Lung (tissue), 11 donors: ENCODE measurements at regions not wholly inside any gene's neighbourhood (a gene's known extent, or its start where the extent isn't known, plus 50 kb on each side); places are given as distances from the start of the nearest gene placed in this dataset.
"Not testable (repeated sequence)": the region's sequence is repeated elsewhere in the genome, so short reads cannot be mapped to it uniquely, and the experiment has no call there.

Experiments used
- ATAC-seq: fragments of 200-7000 bp; cut with Tn5 transposase; one replicate; pipeline ENCODE4 v1.9.1; 2020; ENCODE audit warnings: moderate number of reproducible peaks; ENCODE audit not compliant: insufficient read depth, low FRiP score
- DNase-seq, 3 donors: peaks; one replicate each; pipeline ENCODE4 v3.0.0-alpha.2; 2013 to 2017
- H3K27ac ChIP-seq, 2 donors: one replicate each; pipeline ENCODE4 v1.5.1; 2013; ENCODE audit warnings: mild to moderate bottlenecking in 2 of 2, moderate library complexity in 2 of 2, control low read depth in 1 of 2, inconsistent platforms in 1 of 2, low read depth in 1 of 2, low read length in 1 of 2
- H3K27me3 ChIP-seq, 3 donors: one replicate each; pipeline ENCODE4 v1.5.1; 2013; ENCODE audit warnings: low read length in 2 of 3; ENCODE audit not compliant: control insufficient read depth in 3 of 3, insufficient read depth in 3 of 3
- H3K36me3 ChIP-seq, 4 donors: one replicate each; pipeline ENCODE4 v1.5.1; 2013; ENCODE audit warnings: low read length in 4 of 4, mild to moderate bottlenecking in 1 of 4, moderate library complexity in 1 of 4; ENCODE audit not compliant: control insufficient read depth in 4 of 4, insufficient read depth in 4 of 4
- H3K4me1 ChIP-seq, 5 donors: one replicate each; pipeline ENCODE4 v1.5.1; 2013; ENCODE audit warnings: low read length in 5 of 5, mild to moderate bottlenecking in 2 of 5, moderate library complexity in 1 of 5; ENCODE audit not compliant: control insufficient read depth in 5 of 5, insufficient read depth in 5 of 5
- H3K4me3 ChIP-seq: one replicate; pipeline ENCODE4 v1.5.1; 2013; ENCODE audit warnings: mild to moderate bottlenecking, control low read depth, moderate library complexity
- H3K9ac ChIP-seq, 2 donors: one replicate each; pipeline ENCODE4 v1.5.1; 2013; ENCODE audit warnings: low read length in 2 of 2, control low read depth in 1 of 2; ENCODE audit not compliant: insufficient read depth in 1 of 2
- H3K9me3 ChIP-seq, 4 donors: one replicate each; pipeline ENCODE4 v1.5.1; 2013; ENCODE audit warnings: low read length in 3 of 4, mild to moderate bottlenecking in 1 of 4, moderate library complexity in 1 of 4; ENCODE audit not compliant: control insufficient read depth in 4 of 4, insufficient read depth in 3 of 4
- WGBS, 2 donors: extraction: QIAGEN DNeasy Blood & Tissue Kit; methylation state at CpG; one replicate each; pipeline ENCODE4 v1.1.7; 2013; 5-methylcytosine and 5-hydroxymethylcytosine counted together
- TF ChIP-seq, protein P1 (sequence below): IDR thresholded peaks from 2 replicates; pipeline ENCODE4 v1.5.1; 2012; ENCODE audit warnings: mild to moderate bottlenecking; ENCODE audit errors: control extremely low read depth, extremely low read depth
- donor health status: control.
- donor health status: control.
- donor health status: Bipolar disorder and iron deficiency.
- donor health status: healthy.
- donor health status: DM: yes; HTN: yes; CAD: no.

DNA sequence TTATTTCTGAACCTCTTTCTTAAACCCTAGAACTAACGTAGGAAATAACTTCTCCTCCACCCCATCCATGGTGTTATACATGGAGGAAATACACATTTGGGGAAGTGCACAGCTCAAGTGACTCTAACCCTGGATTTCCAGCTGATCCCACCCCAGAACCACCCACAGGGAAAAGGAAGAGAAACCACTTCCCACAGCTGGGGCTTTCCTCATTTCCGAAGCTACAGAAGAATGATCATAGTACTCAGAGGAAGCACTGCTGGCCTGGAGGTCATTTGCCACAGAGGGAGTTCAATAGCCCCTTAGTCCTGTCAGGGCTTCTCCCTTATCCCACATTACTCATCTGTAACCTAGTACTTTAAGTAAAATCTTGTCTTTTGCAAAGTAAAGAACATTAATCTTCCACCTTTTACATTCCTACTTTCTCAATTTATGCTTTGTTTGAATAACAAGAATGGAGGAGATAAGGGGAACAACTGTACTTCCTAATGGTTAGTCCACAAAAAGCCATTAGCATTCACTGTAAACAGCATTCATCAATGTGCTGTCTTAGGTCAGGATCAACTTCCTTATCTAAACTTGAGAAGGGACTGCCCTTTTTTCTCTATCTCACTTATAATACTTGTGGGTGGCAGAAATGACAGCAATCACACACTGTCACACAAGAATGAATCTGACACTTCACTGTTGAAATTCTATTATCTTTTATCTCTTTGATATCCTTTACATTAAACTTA lies 63.0 kb upstream of the RGS1 start:
- H3K27me3 ChIP-seq, result no peaks in the 10 kb centered on the region
- ATAC-seq (peak; percentile 22), DNase-seq (no peak)
- 29 to 44% methylated on average over 2 of the region's 2 CpGs for WGBS, 2 donors
- H3K36me3 ChIP-seq, result no peaks in the 10 kb centered on the region
- H3K9me3 ChIP-seq, result no peaks in the 10 kb centered on the region
- no peak overlapping the region for H3K4me3 ChIP-seq
- TF ChIP-seq, protein P1, sequence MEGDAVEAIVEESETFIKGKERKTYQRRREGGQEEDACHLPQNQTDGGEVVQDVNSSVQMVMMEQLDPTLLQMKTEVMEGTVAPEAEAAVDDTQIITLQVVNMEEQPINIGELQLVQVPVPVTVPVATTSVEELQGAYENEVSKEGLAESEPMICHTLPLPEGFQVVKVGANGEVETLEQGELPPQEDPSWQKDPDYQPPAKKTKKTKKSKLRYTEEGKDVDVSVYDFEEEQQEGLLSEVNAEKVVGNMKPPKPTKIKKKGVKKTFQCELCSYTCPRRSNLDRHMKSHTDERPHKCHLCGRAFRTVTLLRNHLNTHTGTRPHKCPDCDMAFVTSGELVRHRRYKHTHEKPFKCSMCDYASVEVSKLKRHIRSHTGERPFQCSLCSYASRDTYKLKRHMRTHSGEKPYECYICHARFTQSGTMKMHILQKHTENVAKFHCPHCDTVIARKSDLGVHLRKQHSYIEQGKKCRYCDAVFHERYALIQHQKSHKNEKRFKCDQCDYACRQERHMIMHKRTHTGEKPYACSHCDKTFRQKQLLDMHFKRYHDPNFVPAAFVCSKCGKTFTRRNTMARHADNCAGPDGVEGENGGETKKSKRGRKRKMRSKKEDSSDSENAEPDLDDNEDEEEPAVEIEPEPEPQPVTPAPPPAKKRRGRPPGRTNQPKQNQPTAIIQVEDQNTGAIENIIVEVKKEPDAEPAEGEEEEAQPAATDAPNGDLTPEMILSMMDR, result no peak
- H3K4me1 ChIP-seq, result no peaks in the 10 kb centered on the region
- no peak overlapping the region for H3K27ac ChIP-seq
- no peak overlapping the region for H3K9ac ChIP-seq

DNA sequence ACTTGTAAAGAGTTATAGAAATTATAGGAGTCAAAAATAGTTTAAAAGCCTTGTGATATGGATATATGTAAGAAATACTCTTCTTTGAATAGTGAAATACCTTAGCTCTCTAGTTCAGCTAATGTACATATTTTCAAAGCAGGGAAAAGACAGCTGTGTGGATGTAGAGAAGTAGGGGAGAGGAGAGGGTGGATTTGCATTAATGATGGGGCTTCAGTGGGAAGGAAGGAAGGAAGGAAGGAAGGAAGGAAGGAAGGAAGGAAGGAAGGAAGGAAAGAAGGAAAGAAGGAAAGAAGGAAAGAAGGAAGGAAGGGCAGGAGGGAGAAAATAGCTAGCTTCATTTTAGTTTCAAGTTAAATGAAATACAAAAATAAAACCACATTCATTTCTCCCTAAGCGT lies 62.4 kb upstream of the RGS1 start:
- Histone ChIP-seq H3K9me3 (no peaks in the 10 kb centered on the region), H3K4me1 (no peaks in the 10 kb centered on the region), H3K4me3 (no peak overlapping the region), H3K36me3 (no peaks in the 10 kb centered on the region), H3K27me3 (no peaks in the 10 kb centered on the region), H3K9ac (no peak overlapping the region), H3K27ac (no peak overlapping the region)
- 92 to 97% methylated on average over 1 of the region's 1 CpG for WGBS, 2 donors
- no peak for DNase-seq
- TF ChIP-seq, protein P1, result no peak
- no peak for ATAC-seq

DNA sequence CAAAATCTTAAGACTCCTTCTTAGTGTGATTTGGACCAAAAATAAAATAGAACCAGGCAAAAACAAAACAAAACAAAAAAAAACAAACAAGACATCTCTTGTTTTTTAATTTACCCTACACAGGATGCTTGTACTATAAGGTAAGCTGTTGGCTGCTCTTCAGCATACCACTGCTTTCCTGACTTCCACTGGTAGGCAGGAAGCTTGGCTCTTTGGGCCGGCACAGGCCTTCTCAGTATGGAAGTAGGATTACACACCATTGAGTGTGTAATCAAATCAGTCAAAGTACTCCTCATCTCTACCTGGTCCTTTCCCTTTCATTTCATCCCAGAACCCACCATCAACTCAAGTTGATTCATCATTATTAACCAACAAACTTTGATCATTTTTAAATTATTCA lies 61.9 kb upstream of the RGS1 start:
- H3K9me3 ChIP-seq, result no peaks in the 10 kb centered on the region
- WGBS, 2 donors, result 69 to 90% methylated on average over 1 of the region's 1 CpG
- H3K27ac ChIP-seq, result no peak overlapping the region
- H3K4me3 ChIP-seq, result no peak overlapping the region
- H3K36me3 ChIP-seq, result no peaks in the 10 kb centered on the region
- no peak overlapping the region for H3K9ac ChIP-seq
- H3K27me3 ChIP-seq, result no peaks in the 10 kb centered on the region
- no peak for DNase-seq
- no peak for ATAC-seq
- no peaks in the 10 kb centered on the region for H3K4me1 ChIP-seq
- TF ChIP-seq, protein P1, result no peak

DNA sequence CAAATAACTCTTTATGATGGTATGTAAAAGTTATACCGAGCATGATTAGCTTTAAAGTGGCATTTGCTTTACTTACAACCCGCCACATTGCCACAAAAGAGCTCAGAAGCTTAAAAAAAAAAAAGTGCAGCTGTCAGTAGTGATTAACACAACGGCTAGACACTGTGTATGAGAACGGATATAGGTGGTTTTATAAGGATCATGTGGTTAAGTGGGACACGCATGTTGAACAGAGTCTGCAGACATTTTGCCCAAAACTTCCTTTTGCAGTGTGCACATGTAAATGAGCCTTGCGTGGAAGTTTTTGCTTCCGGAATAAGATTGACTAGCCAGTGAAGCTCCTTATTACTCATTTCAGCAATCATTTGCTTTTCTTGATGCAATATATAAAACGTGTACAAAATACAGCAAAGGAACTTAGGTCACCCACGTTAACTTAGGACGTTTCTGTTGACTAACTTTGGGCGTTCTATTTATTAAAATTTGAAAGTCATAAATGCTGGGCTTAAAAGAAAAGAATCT lies 58.7 kb upstream of the RGS1 start:
- peak; percentile 43 for ATAC-seq
- Histone ChIP-seq H3K27me3 (no peaks in the 10 kb centered on the region), H3K9me3 (no peaks in the 10 kb centered on the region), H3K4me1 (no peaks in the 10 kb centered on the region), H3K36me3 (no peaks in the 10 kb centered on the region), H3K27ac (no peak overlapping the region), H3K4me3 (no peak overlapping the region), H3K9ac (no peak overlapping the region)
- DNase-seq, result peak in 1 of 3 donors; percentile 13
- 20 to 40% methylated on average over 11 of the region's 11 CpGs for WGBS, 2 donors
- TF ChIP-seq, protein P1, result no peak

DNA sequence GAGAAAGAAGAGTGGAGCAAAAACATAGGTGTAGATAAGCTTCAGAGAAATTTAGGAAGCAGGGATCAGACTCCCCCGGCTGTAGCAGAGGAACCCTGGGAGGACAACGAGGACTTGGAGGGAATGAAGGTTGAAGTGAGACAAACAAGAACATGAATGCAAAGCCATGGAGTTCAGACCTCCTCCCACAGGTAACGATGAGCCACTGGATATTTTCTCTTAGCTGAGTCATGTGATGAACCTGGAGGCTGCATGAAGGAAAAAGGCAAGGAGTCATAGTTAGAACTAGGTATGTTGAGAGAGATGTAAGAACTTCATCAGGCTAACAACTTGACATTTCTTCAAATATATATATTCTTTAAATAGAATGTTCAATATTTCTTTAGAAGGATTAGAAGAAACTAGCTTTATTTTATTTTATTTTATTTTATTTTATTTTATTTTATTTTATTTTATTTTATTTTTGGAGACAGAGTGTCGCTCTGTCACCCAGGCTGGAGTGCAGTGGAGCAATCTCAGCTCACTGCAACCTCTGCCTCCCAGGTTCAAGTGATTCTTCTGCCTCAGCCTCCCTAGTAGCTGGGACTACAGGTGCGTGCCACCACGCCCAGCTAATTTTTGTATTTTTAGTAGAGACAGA lies 57.7 kb upstream of the RGS1 start:
- H3K27me3 ChIP-seq, H3K36me3 ChIP-seq, ATAC-seq, H3K4me3 ChIP-seq, H3K9me3 ChIP-seq, H3K27ac ChIP-seq, H3K4me1 ChIP-seq, H3K9ac ChIP-seq, DNase-seq: not testable (repeated sequence)
- 90% methylated on average over 6 of the region's 6 CpGs for WGBS, 2 donors
